AG08396 (cell line): ENCODE measurements at regions not wholly inside any gene's neighbourhood (a gene's known extent, or its start where the extent isn't known, plus 50 kb on each side); places are given as distances from the start of the nearest gene placed in this dataset.

Source experiments
- DNase-seq: peaks from one replicate; pipeline ENCODE4 v3.0.0; 2012; ENCODE audit warnings: low spot score, mixed read lengths

DNA sequence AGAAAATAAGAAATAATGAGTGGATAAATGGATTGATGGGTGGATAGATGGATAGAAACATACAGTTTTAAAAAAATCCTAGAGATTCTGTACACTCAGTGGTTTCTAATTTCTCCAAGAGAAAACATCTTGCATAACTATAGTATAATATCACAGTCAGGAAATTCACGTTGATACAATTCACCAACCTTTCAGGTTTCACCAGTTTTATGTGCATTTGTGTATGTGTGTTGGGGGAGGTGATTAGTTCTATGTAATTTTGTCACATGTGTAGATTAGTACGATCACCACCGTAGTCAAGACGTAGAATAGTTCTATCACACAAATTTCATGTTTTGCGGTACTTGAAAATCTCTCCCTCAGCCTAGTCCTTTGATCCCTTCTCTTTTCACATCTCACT lies 288.2 kb upstream of the LRATD1 start:
- DNase-seq = no peak

DNA sequence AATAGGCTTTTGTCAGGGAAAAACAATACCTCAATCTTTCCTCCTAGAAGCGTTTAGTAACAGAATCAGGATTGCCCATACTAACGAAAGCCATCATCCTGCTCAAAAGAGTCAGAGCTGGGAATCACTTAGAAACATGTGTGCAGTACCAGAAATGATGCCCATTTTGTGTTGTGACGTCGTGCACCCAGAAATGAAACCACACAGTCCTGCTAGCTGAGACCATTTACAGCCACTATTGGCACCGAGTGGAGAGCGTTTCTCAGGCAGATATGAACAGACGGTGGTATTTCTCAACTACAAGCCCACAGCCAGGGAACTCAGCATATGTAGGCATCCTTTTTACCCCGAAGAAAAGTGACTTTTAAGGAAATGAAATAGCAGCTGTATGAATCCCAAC lies 284.3 kb upstream of the LRATD1 start:
- no peak for DNase-seq

DNA sequence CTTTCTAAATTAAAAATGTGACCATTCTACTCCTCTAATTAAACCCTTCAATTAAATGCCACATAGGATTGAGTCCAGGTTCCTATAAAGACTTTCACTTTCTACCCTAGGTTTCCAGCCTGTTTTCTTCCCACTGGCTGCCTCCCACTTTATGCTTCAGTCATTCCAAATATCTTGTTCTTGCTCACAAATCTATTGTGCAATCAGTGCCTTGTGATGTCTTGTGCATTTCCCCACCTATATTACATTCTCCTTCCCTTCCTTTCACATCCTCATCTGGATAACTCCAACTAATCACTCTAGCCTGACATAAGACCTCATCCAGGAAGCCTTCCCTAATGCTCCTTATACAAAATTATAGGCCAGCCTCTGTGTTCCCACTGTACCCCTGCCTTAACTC lies 281.7 kb upstream of the LRATD1 start:
- DNase-seq = no peak

DNA sequence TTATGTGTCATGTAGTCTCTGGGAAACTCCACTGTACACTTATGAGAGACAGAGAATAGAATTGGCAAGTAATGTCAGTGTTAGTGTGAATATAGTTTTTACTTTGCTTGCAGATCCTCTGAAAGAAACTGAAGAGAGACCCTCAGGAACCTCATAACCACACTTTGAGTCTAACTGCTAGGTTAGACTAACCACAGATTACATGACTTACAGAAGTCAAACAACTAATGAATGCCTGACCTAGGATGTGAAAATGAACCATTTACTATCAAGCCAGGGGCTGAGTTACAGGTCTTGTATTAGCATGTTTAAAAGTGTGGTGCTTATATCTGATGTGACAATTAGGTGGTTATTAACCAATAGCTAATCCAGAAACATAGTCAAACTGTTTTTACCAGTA lies 280.4 kb upstream of the LRATD1 start:
- DNase-seq = no peak

DNA sequence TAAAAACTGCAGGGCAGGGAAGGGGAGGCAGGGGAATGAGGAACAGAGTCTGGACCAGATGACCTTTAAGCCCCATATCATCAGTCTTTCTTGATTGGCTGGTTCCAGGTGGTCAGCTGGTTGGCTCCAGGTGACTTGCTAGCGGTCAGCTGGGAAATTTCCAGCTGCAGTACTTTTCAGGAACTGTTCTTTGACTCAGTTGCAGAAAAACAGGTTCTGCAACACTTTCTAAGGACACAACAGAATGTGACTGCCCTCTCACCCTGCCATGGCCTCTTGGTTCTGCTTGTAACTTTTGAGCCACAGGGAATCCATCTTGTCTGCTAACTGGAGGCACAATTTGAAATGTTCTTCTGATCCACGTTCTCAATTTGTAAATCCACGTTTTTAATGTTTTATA lies 278.3 kb upstream of the LRATD1 start:
- no peak for DNase-seq

DNA sequence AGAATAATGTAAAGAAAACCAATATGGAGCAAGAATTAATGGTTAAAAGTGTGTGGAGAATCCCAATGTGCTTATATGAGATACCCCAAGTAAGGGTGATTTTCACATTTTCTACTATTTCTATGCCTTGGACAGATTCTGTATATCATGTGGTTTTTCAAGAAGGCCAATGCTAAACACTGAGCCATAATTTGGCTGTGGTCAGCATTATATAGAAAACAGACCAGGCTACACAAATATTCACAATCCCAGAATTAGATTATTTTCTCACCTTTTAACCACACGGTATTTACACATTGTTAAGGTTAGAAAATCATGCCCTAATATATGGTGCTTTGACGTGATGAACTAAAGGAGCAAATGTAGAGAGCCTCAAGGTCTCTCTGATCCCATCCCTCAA lies 277.4 kb upstream of the LRATD1 start:
- no peak for DNase-seq

DNA sequence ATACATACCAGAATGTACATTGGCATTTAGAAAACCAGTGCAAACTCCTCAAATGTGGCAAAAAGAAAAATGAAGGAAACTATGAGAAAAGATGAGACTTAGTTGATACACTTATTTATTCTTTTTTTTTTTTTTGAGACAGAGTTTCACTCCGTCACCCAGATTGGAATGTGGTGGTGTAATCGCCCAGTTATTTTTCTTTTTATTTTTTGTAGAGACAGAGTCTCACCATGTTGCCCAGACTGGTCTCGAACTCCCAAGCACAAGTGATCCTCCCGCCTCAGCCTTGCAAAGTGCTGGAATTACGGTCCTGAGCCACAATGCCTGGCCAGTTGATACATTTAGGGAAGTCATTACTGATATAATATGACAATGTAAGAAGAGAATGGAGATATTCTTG lies 274.2 kb upstream of the LRATD1 start:
- DNase-seq = no peak

DNA sequence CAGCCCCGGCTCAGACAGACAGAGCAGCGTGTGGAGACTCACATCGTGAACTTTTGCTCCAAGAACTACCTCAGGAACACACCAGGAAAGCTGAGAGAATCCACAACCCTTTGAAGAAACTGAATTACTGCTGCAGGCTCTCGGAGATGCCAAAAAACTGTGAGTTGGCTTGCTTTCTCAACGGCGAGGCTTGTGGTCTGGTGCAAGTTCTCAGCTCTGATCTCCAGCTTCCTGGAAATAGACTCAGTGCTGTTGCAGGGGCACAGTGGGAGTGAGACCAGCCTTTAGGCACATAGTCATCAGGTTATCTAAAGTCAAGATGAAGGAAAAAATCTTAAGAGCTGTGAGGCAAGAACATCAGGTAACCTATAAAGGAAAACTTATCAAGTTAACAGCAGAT lies 273.7 kb upstream of the LRATD1 start:
- DNase-seq = no peak

DNA sequence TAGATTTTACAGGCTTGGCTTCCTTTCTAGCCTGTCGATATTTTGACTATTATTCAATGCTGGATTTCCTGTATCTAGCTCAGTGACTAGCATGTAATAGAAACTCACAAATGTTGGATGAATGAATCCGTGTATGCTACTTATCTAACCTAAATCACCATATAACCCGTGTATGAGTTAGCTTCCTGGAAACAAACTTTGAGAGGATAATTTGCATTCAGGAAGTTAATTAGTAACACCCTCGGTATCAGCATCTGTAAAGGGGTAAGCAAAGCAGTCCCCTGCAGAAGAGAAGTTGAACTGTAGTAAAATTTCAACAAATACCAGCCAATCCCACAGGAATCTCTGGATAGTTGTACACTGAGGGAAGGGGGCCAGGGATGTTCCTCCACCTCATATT lies 269.4 kb upstream of the LRATD1 start:
- no peak for DNase-seq

DNA sequence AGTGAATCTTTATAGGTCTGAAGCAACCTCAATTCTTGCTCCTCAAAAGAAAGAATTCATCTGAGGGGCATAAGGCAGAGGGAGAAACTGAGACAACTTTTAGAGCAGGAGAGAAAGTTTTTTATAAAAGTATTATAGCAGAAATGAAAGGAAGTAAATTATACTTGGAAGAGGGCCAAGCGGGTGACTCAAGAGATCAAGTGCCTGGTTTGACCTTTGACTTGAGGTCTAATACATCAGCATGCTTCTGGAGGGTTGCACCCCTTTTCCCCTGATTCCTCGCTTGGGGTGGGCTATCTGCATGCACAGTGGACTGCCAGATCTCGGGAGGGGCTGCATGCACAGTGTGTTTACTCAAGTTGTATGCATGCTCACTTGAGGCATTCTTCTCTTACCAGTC lies 268.5 kb upstream of the LRATD1 start:
- no peak for DNase-seq

DNA sequence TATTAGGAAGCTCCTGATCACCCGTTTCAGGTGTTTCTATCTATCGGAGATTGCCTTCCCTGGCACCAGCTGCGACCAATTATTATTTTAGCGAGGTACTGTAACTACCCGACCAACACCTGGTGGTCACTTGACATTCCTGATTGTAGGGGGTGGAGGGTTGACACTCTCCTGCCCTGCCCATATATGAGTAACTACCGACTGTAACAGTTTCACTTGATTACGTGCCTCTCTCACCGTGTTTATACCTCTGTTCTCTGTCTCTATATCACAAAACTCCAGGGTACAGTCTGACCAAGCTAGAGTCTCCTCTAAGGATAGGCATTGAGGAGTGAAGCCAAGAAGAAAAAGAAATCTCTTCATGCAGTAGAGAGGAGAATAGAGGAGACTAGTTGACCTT lies 268.0 kb upstream of the LRATD1 start:
- DNase-seq = no peak

DNA sequence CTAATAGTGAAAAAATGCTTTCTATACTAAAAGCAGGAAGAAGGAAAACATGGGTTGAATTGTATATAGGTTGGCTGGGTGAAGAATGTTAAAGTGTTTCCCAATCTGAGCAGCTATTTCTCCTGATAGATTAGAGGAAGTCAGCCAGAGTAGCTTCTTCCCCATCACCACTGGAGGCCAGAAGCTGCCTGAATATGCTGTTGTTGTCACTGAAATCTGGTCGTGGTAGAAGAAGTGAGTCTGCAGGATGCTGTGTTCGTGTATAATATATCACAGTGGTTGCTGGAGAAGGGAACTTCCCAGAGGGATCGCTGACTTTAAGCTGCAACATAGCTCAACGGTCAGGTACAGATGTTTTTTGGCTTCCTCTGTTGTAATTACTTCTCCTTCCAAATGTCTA lies 247.5 kb upstream of the LRATD1 start:
- DNase-seq = no peak

DNA sequence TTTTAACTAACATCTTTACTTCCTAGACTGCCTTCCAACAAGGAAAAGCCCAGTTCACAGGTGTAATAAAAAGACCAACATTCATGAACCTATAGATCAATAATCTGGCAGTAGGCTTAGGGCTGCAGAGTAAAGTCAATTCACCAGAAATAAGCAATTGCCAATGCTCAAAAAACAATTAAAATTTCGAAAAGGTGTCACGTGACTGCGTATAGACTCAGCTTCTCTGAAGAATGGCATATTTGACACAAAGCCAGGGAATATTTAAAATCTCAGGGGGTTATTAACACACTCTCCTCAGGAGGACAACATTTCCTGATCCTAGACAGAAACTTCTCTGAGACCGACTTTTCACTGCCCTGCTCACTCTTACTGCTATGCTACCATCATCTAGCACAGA lies 245.2 kb upstream of the LRATD1 start:
- DNase-seq = no peak

DNA sequence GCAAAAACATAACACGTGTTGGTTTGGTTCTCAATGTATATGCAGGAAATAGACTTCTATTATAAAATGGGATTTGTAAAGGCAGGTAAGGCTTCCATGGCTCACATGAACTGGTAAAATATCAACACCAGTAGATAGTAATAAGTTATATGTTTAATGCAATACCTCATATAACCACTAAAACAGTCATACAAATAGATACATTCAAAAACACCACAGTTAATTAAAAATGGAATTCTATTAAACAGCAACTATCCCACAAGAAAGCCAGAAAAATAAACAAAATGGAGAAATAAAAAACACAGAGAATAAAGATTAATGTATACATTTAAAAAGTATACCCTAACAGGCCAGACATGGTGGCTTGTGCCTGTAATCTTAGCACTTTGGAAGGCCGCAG lies 243.8 kb upstream of the LRATD1 start:
- DNase-seq = no peak

DNA sequence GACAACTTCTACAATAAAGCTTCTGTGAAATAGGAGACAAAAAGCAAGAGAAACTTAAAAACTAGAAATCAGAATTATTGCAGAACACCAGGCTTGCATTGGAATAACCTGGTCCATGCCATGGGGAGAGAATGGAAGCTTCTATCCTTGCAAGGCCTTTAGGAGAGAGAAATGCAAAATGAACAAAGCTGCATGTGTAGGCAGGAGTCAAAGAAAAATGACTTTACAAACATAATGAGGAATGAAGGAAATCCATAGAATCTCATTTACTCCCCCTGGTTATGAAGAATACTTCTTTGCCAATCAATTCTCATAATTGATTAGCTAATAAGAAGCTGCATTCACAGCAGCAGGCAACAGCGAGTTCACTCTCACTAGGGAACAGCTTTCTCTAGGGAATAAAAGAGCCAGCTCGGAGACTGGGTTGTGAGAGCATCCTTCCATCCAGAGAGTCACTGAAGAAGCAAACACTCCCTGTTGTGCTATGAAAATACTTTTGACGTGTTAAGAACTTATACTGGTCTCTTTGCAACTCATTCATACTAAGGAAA lies 235.9 kb upstream of the LRATD1 start:
- no peak for DNase-seq

DNA sequence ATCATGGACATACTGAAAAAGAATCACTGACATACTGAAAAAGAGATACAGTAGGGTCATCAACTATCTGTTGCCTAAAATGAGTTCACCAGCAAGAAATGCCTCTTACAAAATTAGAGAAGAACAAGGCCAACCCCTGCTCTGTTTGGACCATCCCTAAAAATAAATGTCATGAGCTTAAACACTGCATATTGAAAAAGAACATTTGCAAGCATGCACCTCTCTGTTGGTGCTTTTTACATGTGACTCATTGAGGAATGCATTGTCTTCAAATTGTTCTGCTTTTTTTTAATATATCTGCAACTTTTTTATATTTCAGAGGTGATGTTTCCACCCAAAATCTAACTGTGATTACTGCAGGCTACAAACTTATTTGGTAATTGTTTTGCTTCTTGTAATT lies 233.9 kb upstream of the LRATD1 start:
- no peak for DNase-seq

DNA sequence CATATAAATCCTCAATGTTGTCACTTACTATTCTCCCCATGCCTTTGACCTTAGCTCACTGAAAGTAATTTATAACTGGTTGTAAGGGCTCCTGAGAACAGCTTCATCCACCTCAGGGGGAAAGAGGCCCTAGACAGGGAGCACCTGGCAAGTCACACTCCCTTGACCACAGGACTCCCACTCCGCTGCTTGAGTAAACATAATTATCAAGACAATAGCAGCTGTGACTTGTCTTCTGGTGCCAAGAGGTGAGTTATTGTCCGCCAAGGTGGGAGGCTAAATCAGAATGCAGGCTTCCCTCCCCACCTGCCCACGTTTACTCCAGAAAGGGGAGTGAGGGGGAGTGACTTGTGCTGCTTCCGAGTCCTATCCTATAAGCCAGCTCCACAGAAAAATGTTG lies 230.6 kb upstream of the LRATD1 start:
- DNase-seq = no peak

DNA sequence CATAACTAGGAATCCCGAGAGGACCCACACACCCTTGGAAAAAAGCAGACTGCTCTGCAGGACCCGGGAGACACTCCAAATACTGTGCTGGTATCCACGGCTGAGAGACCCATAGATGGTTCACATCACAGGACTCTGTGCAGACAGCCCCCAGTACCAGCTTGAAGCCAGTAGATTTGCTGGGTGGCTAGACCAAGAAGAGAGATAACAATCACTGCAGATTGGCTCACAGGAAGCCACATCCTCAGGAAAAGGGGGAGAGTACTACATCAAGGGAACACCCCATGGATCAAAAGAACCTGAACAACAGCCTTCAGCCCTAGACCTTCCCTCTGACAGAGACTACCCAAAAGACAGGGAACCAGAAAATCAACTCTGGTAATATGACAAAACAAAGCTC lies 223.8 kb upstream of the LRATD1 start:
- no peak for DNase-seq

DNA sequence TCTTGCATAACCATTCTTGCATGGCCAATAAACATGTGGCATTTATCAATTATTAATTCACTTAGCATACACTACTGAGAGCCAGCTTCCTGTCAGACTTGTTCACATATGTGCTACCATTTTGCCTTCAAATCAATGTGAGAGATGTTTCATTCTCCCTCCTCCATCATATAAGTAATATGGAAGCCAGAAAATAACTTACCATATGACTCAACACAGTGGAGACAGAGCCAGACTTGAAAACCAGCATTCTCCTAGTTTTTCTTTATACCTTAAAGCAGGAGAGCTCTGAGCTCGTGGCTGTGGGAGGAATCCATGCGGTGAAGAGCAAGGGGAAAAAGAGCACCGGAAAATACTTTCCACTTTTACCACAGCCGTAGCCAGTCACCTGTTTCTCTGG lies 215.0 kb upstream of the LRATD1 start:
- no peak for DNase-seq

DNA sequence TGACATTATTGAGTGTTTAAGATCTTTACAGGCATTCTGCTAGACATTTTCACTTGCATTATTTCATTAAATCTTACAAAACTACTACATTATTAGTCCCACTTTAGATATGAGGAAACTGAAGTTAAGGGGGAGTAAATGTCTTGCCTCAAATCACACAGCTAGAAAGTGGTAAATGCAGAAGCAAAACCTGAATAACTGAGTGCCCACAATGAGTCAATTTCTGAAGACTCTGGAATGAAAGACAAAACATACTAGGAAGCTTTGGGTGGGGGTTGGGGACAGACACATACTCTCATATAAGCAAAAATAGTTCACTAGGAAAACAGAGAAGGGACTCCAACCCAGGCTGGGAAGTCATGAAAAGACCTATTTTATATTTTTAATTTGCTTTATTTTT lies 214.4 kb upstream of the LRATD1 start:
- no peak for DNase-seq

DNA sequence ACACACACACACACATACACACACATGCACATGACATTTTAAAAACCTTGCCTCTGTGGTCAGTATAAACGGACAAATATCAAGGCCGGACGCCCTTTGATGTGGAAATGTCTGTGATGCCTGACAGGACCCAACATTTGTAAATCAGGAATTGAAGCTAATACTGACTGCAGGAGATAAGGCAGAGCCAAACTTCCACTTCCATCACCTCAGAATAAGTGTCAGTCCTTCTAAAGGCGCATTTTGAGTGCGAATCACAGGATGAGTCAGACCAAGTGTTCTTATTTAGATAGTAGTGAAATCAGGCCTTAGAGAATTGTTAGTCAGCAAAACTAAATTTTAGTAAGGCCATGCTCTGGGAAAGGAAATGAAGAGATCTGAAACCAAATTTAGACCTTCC lies 211.7 kb upstream of the LRATD1 start:
- no peak for DNase-seq

DNA sequence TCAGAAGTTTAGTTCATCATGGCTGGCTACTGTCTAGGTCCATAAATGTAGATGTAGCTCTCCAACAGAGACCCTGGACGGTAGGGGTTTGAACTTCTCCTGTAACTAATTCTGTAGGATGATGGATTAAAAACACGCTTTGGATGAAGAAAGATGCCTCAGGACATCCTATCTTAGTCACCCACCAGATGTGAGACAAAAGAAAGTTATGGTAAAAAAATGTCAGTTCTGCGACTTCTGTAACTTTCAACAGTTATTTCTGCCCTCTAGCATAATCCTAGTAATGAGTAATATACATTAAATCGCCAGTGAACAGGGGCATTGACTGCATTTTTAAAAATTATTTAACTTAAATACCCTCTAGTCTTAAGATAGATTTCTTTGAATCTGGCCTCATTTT lies 210.1 kb upstream of the LRATD1 start:
- DNase-seq = no peak

DNA sequence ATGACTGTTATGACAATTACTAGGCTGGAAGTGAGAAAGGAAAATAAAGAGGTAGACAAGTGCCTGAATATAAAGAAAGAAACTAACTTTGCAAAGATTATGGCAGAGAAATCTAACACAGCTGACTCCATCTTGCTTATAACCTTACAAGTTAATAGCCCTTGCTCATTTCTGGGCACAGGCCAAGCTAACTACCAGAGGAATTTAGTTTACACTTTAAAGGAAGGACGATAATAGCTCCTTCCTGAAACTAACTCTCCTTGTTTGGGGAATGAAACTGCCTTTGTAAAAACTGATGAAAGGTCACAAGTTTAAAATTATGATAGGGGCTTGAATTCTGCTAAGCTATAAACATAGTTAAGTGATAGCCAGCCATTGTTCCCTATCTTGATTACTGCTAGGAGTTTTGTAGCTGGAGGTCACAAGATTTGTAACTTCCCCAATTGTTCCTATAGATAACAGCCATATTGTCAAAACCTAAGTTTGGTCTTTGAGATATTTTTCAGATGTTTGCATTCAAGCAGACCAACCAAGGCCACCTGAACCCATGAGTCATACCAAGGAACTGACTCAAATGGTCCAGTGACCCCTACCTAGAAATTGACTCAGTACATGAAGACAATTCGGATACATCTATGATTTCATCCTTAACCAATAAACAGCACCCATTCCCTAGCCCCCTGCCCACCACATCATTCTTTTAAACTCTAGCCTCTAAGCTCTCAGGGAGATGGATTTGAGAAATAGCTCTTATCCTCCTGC lies 209.2 kb upstream of the LRATD1 start:
- no peak for DNase-seq
